ENCODE measurements at regions not wholly inside any gene's neighbourhood (a gene's known extent, or its start where the extent isn't known, plus 50 kb on each side); places are given as distances from the start of the nearest gene placed in this dataset.

- no peaks in the 10 kb centered on the region for H3K36me3 ChIP-seq (ENCODE audit: control insufficient read depth in 2 of 2, insufficient read depth in 2 of 2, low read length in 1 of 2)
- ATAC-seq (no peak), DNase-seq (ENCODE audit: low read depth, low spot score) (no peak), FAIRE-seq (no peak)
- in situ Hi-C loops (cut with MboI) (no loop called here), intact Hi-C loops (cut with micrococcal nuclease; ENCODE audit: unreplicated experiment) (no loop called here)
- H3K4me3 ChIP-seq: no peak overlapping the region
- no peak overlapping the region for H3K9ac ChIP-seq (ENCODE audit: control insufficient read depth, insufficient read depth, low read length)
- H3K79me2 ChIP-seq (ENCODE audit: control insufficient read depth, insufficient read depth, low read length): no peaks in the 10 kb centered on the region
- ChIA-PET RAD21 (ENCODE audit: unreplicated experiment) (no interaction called here), POLR2A (no interaction called here), SMC1A (ENCODE audit: uncharacterized antibody, unreplicated experiment) (no interaction called here), CTCF (no interaction called here)
- WGBS (ENCODE audit: insufficient coverage, insufficient replicate concordance, low lambda C conversion rate, missing lambda C conversion rate): 20% methylated on average over 1 of the region's 1 CpG
- no TSS peak for BruUV-seq (replicated peaks)
- H3K27ac ChIP-seq (ENCODE audit: control insufficient read depth, insufficient read depth): no peak overlapping the region
- H2AFZ ChIP-seq (ENCODE audit: control insufficient read depth, low read depth, low read length): no peak overlapping the region
- no peaks in the 10 kb centered on the region for H3K27me3 ChIP-seq (replicated peaks in 1 of 2; ENCODE audit: control insufficient read depth in 2 of 2, insufficient read depth in 2 of 2, low read length in 1 of 2)
- no peaks in the 10 kb centered on the region for H3K4me1 ChIP-seq (ENCODE audit: control insufficient read depth, insufficient read depth, low read length)
- H3K4me2 ChIP-seq (ENCODE audit: control insufficient read depth, insufficient read depth): no peak overlapping the region
- H4K20me1 ChIP-seq (ENCODE audit: control insufficient read depth, insufficient read depth): no peaks in the 10 kb centered on the region
- no peaks in the 10 kb centered on the region for H3K9me3 ChIP-seq (replicated peaks; ENCODE audit: control insufficient read depth, insufficient read depth, low read length)
- TF ChIP-seq E2F8 (IDR thresholded peaks at IDR 0.05; ENCODE audit: low read depth, partially characterized antibody) (no peak), PBX3 (IDR thresholded peaks at IDR 0.05; ENCODE audit: insufficient replicate concordance, low read depth, low read length) (no peak), HDAC6 (IDR thresholded peaks at IDR 0.05; ENCODE audit: unreplicated experiment) (no peak), KAT2A (conservative IDR thresholded peaks at IDR 0.05; ENCODE audit: control insufficient read depth, low read depth, low read length) (no peak), HCFC1 (IDR thresholded peaks at IDR 0.05; ENCODE audit: low read length) (no peak), BCLAF1 (IDR thresholded peaks at IDR 0.05) (no peak), ZBTB11 (CRISPR knock-in tag; IDR thresholded peaks at IDR 0.05) (no peak), CHD1 (IDR thresholded peaks at IDR 0.05; ENCODE audit: low read depth, low read length) (no peak), DPF2 (IDR thresholded peaks at IDR 0.05) (no peak), SUZ12 (IDR thresholded peaks at IDR 0.05; ENCODE audit: unreplicated experiment) (no peak), EP300 (IDR thresholded peaks at IDR 0.05; ENCODE audit: borderline replicate concordance in 1 of 2, control insufficient read depth in 1 of 2, low read depth in 2 of 2, low read length in 2 of 2) (no peak), IKZF1 (conservative IDR thresholded peaks at IDR 0.05) (no peak), PAX5 (IDR thresholded peaks at IDR 0.05; ENCODE audit: borderline replicate concordance, low read depth, low read length) (no peak), RB1 (IDR thresholded peaks at IDR 0.05; ENCODE audit: borderline replicate concordance) (no peak), CHD2 (IDR thresholded peaks at IDR 0.05; ENCODE audit: borderline replicate concordance, low read depth, low read length) (no peak), PML (IDR thresholded peaks at IDR 0.05; ENCODE audit: low read length) (no peak)
These were observed 580.4 kb downstream of the TTLL7 start for GRCh38 chr1:83418558-83418957.
